ENCODE measurements at regions not wholly inside any gene's neighbourhood (a gene's known extent, or its start where the extent isn't known, plus 50 kb on each side); places are given as distances from the start of the nearest gene placed in this dataset.

DNA sequence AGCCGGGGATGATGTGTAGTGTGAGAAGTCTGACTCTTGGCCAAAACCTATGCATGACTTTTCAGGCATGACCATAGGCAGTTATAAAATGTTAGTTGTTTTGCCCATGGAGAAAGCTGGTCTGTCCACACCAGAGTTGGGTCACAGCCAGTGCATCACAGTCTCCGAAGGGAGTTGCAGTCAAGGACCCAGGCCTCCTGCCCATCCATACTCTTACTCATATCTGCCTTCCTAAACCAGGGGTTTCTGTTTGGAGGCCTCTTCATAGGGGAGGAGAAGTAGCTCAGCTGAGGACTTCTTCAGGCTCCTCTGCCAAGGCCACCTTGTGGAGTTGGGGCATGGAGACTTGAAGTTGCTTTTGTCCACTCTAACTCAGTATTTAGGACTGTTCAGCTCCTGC lies 1008.3 kb downstream of the PCDH18 start:
- no peaks in the 10 kb centered on the region for H3K27me3 ChIP-seq
- H3K9ac ChIP-seq (ENCODE audit: low read depth in 2 of 2, low read length in 2 of 2): no peak overlapping the region
- TF ChIP-seq CTCF (IDR thresholded peaks at IDR 0.05): no peak
- intact Hi-C loops (cut with DNase I): no loop called here
- H3K4me1 ChIP-seq: no peaks in the 10 kb centered on the region
- H3K36me3 ChIP-seq: no peaks in the 10 kb centered on the region
- no peak overlapping the region for H3K27ac ChIP-seq
- DNase-seq: no peak
- no peaks in the 10 kb centered on the region for H3K9me3 ChIP-seq
- H3K4me3 ChIP-seq: no peak overlapping the region

DNA sequence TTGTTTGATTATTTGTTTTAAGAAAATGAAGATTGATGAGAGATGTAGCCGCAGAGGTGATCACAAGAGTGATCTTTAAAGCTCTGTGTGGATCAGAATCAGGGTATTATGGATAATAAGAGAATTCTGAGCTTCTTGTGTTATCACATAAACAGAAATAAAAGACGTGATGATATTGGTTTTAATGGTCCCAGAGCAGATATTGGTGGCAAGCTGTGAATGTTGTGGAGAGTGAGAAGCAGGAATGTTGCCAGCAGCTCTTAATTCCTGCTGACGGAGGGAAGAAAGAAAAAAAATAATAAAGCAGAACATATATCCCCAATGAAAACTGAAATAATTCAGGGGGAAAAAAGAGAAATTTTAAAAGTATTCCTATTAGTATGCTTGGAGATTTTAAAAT lies 1015.9 kb downstream of the PCDH18 start:
- H3K9me3 ChIP-seq: no peaks in the 10 kb centered on the region
- no peaks in the 10 kb centered on the region for H3K27me3 ChIP-seq
- intact Hi-C loops (cut with DNase I): no loop called here
- H3K4me1 ChIP-seq: no peaks in the 10 kb centered on the region
- no peak for TF ChIP-seq CTCF (IDR thresholded peaks at IDR 0.05)
- no peak overlapping the region for H3K27ac ChIP-seq
- no peak overlapping the region for H3K4me3 ChIP-seq
- H3K36me3 ChIP-seq: no peaks in the 10 kb centered on the region
- no peak overlapping the region for H3K9ac ChIP-seq (ENCODE audit: low read depth in 2 of 2, low read length in 2 of 2)
- DNase-seq: no peak

- Histone ChIP-seq H3K4me3 (no peak overlapping the region), H3K4me1 (no peaks in the 10 kb centered on the region), H3K9ac (ENCODE audit: low read depth in 2 of 2, low read length in 2 of 2) (no peak overlapping the region), H3K27me3 (no peaks in the 10 kb centered on the region), H3K27ac (no peak overlapping the region), H3K36me3 (no peaks in the 10 kb centered on the region), H3K9me3 (no peaks in the 10 kb centered on the region)
- DNase-seq: no peak
- intact Hi-C loops (cut with DNase I): no loop called here
- TF ChIP-seq CTCF (IDR thresholded peaks at IDR 0.05): no peak
These were observed 1027.3 kb downstream of the PCDH18 start for GRCh38 chr4:136505020-136505419.

DNA sequence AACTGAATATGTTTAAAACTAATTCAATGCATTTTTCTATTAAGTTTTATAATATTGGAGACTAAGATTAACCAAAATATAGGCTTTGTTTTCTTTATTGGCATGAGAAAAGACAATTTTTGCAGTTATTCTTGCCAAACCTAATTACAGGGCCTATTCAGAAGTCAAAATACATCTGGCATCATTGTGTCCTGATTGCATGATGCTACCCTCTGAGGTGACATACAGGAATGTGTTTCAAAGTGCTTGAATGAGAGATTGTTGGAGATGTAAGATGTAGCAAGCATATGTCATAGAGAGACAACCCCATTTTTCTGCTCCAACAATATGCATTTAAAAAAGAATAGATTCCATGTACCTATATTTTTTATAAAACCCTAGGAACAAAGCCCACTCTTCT lies 1036.4 kb downstream of the PCDH18 start:
- no peak for DNase-seq
- Histone ChIP-seq H3K9me3 (no peaks in the 10 kb centered on the region), H3K4me3 (no peak overlapping the region), H3K27ac (no peak overlapping the region), H3K36me3 (no peaks in the 10 kb centered on the region), H3K9ac (ENCODE audit: low read depth in 2 of 2, low read length in 2 of 2) (no peak overlapping the region), H3K27me3 (no peaks in the 10 kb centered on the region), H3K4me1 (no peaks in the 10 kb centered on the region)
- intact Hi-C loops (cut with DNase I): no loop called here
- TF ChIP-seq CTCF (IDR thresholded peaks at IDR 0.05): no peak

- Histone ChIP-seq H3K27ac (no peak overlapping the region), H3K9me3 (no peaks in the 10 kb centered on the region), H3K4me3 (no peak overlapping the region), H3K9ac (ENCODE audit: low read depth in 2 of 2, low read length in 2 of 2) (no peak overlapping the region), H3K27me3 (no peaks in the 10 kb centered on the region), H3K36me3 (no peaks in the 10 kb centered on the region), H3K4me1 (no peaks in the 10 kb centered on the region)
- intact Hi-C loops (cut with DNase I): no loop called here
- no peak for TF ChIP-seq CTCF (IDR thresholded peaks at IDR 0.05)
- no peak for DNase-seq
These were observed 1037.2 kb downstream of the PCDH18 start for GRCh38 chr4:136495076-136495475.

GRCh38 chr4:136489101-136489500 lies 1043.2 kb downstream of the PCDH18 start:
- H3K27me3 ChIP-seq: no peaks in the 10 kb centered on the region

More at GRCh38 chr4:136489101-136489500, 1043.2 kb downstream of the PCDH18 start:
- TF ChIP-seq CTCF (IDR thresholded peaks at IDR 0.05): no peak
- intact Hi-C loops (cut with DNase I): no loop called here
- Histone ChIP-seq H3K4me1 (no peaks in the 10 kb centered on the region), H3K36me3 (no peaks in the 10 kb centered on the region), H3K9me3 (no peaks in the 10 kb centered on the region), H3K4me3 (no peak overlapping the region), H3K9ac (ENCODE audit: low read depth in 2 of 2, low read length in 2 of 2) (no peak overlapping the region), H3K27ac (no peak overlapping the region)
- DNase-seq: no peak

Data from colonic mucosa (tissue), 4 donors.